H1 (cell line): ENCODE measurements at regions not wholly inside any gene's neighbourhood (a gene's known extent, or its start where the extent isn't known, plus 50 kb on each side); places are given as distances from the start of the nearest gene placed in this dataset.

ENCODE experiments used
- ATF3 ChIP-seq: IDR thresholded peaks from 2 replicates; pipeline ENCODE4 v1.6.1; 2011; ENCODE audit warnings: low read depth, mild to moderate bottlenecking, low read length; ENCODE audit not compliant: insufficient read depth
- CBX8 ChIP-seq: fragments of 300-800, 300-1000 bp; sonication (generic); IDR thresholded peaks from 2 replicates; pipeline ENCODE4 v1.7.1; 2016; ENCODE audit warnings: low read depth, low read length, borderline replicate concordance
- CHD7 ChIP-seq: fragments of 300-600 bp; sonication (generic); IDR thresholded peaks from 2 replicates; pipeline ENCODE4 v1.7.1; 2012; ENCODE audit warnings: low read length, moderate library complexity, mild to moderate bottlenecking, inconsistent platforms; ENCODE audit not compliant: insufficient replicate concordance
- E2F6 ChIP-seq: IDR thresholded peaks from 2 replicates; pipeline ENCODE4 v1.6.1; 2012; ENCODE audit warnings: inconsistent platforms
- HDAC2 ChIP-seq, 2 experiments: fragments of 300-600 bp in 1 of 2; sonication (generic) in 1 of 2; IDR thresholded peaks; 2 replicates each; pipeline ENCODE4 v1.6.1; 2011 to 2012; ENCODE audit warnings: low read depth in 2 of 2, low read length in 2 of 2, mild to moderate bottlenecking in 2 of 2, moderate library complexity in 2 of 2, borderline replicate concordance in 1 of 2, inconsistent platforms in 1 of 2
- KDM4A ChIP-seq: IDR thresholded peaks from one replicate; pipeline ENCODE4 v1.7.1; 2012; ENCODE audit warnings: low read depth, mild to moderate bottlenecking, moderate library complexity, low read length, inconsistent platforms; ENCODE audit not compliant: severe bottlenecking
- RAD21 ChIP-seq, 2 experiments: IDR thresholded peaks in 1 of 2; conservative IDR thresholded peaks in 1 of 2; 2 replicates each; pipeline ENCODE4 v1.6.1; 2011; ENCODE audit warnings: low read depth in 2 of 2, low read length in 2 of 2, improper control_type of control experiment in 1 of 2, inconsistent platforms in 1 of 2, mild to moderate bottlenecking in 1 of 2, moderate library complexity in 1 of 2
- SP2 ChIP-seq: IDR thresholded peaks from 2 replicates; pipeline ENCODE4 v1.6.1; 2012; ENCODE audit warnings: mild to moderate bottlenecking, low read length, inconsistent platforms

GRCh38 chr2:17337507-17337906, 180.7 kb downstream of the RAD51AP2 start (continued):
- TF ChIP-seq CHD7 (no peak), CBX8 (no peak), HDAC2 (IDR thresholded peaks at IDR 0.05; ENCODE audit: borderline replicate concordance in 1 of 2, low read depth in 2 of 2, low read length in 2 of 2) (no peak), ATF3 (no peak), E2F6 (no peak), SP2 (no peak), KDM4A (no peak), RAD21 (IDR thresholded peaks at IDR 0.05 in 1 of 2, conservative IDR thresholded peaks at IDR 0.05 in 1 of 2; ENCODE audit: low read depth in 2 of 2, low read length in 2 of 2) (no peak)
